ENCODE measurements at regions not wholly inside any gene's neighbourhood (a gene's known extent, or its start where the extent isn't known, plus 50 kb on each side); places are given as distances from the start of the nearest gene placed in this dataset.

DNA sequence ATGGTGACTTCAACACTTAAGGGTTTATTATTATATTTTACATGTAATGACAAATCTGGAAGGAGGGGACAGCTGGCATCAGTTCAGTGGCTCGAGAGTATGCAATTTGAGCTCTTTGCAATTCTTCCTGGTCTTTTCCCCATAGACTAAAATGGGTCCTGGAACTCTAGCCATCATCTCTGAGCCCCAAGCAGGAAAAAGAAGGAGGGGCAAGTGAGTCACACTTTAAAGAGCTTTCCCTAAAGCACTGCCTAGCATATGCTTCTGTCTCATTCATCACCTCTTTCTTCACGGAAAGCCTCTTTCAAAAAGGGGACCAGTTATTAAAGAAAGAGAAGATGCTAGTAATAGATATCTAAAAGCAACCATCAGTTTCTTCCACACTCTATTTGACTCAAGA, 466.3 kb downstream of the ZIC1 start:
- SMC1A ChIA-PET (ENCODE audit: uncharacterized antibody, unreplicated experiment), result interaction anchor here (0.7 kb wide), 2 partner anchors 28 to 208 kb away, joined by 3 read pairs; no protein-coding TSS in a partner anchor
- Histone ChIP-seq H3K27me3 (replicated peaks in 1 of 2; ENCODE audit: control insufficient read depth in 2 of 2, insufficient read depth in 2 of 2, low read length in 1 of 2) (no peaks in the 10 kb centered on the region), H3K9me3 (replicated peaks; ENCODE audit: control insufficient read depth, insufficient read depth, low read length) (no peaks in the 10 kb centered on the region), H3K9ac (ENCODE audit: control insufficient read depth, insufficient read depth, low read length) (no peak overlapping the region), H2AFZ (ENCODE audit: control insufficient read depth, low read depth, low read length) (no peak overlapping the region), H3K4me1 (ENCODE audit: control insufficient read depth, insufficient read depth, low read length) (no peaks in the 10 kb centered on the region), H3K4me3 (no peak overlapping the region), H4K20me1 (ENCODE audit: control insufficient read depth, insufficient read depth) (no peaks in the 10 kb centered on the region), H3K4me2 (ENCODE audit: control insufficient read depth, insufficient read depth) (no peak overlapping the region), H3K36me3 (ENCODE audit: control insufficient read depth in 2 of 2, insufficient read depth in 2 of 2, low read length in 1 of 2) (no peaks in the 10 kb centered on the region), H3K27ac (ENCODE audit: control insufficient read depth, insufficient read depth) (no peak overlapping the region), H3K79me2 (ENCODE audit: control insufficient read depth, insufficient read depth, low read length) (no peaks in the 10 kb centered on the region)
- intact Hi-C loops (cut with micrococcal nuclease; ENCODE audit: unreplicated experiment) (no loop called here), in situ Hi-C loops (cut with MboI) (no loop called here)
- CTCF ChIA-PET, result interaction anchor here (0.8 to 1.0 kb wide), 2 partner anchors 9 to 27 kb away, joined by 3 read pairs; no protein-coding TSS in a partner anchor
- RAD21 ChIA-PET (ENCODE audit: unreplicated experiment), result interaction anchor here (0.7 kb wide), 1 partner anchor 39 kb away, joined by 3 read pairs; no protein-coding TSS in a partner anchor
- FAIRE-seq, result no peak
- no peak for ATAC-seq
- 0% methylated on average over 2 of the region's 2 CpGs for WGBS (ENCODE audit: insufficient coverage, insufficient replicate concordance, low lambda C conversion rate, missing lambda C conversion rate)
- POLR2A ChIA-PET, result no interaction called here
- DNase-seq (ENCODE audit: low read depth, low spot score), result no peak
- no TSS peak for BruUV-seq (replicated peaks)
- TF ChIP-seq, protein P1, sequence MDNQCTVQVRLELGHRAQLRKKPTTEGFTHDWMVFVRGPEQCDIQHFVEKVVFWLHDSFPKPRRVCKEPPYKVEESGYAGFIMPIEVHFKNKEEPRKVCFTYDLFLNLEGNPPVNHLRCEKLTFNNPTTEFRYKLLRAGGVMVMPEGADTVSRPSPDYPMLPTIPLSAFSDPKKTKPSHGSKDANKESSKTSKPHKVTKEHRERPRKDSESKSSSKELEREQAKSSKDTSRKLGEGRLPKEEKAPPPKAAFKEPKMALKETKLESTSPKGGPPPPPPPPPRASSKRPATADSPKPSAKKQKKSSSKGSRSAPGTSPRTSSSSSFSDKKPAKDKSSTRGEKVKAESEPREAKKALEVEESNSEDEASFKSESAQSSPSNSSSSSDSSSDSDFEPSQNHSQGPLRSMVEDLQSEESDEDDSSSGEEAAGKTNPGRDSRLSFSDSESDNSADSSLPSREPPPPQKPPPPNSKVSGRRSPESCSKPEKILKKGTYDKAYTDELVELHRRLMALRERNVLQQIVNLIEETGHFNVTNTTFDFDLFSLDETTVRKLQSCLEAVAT (IDR thresholded peaks at IDR 0.05), result no peak
- TF ChIP-seq CREB1 (IDR thresholded peaks at IDR 0.05; ENCODE audit: low read depth) (no peak), HCFC1 (IDR thresholded peaks at IDR 0.05; ENCODE audit: low read length) (no peak), IRF4 (IDR thresholded peaks at IDR 0.05; ENCODE audit: low read depth, low read length) (no peak), EP300 (IDR thresholded peaks at IDR 0.05; ENCODE audit: borderline replicate concordance in 1 of 2, control insufficient read depth in 1 of 2, low read depth in 2 of 2, low read length in 2 of 2) (no peak), CHD4 (IDR thresholded peaks at IDR 0.05) (no peak), POU2F2 (IDR thresholded peaks at IDR 0.05; ENCODE audit: borderline replicate concordance, low read depth, low read length) (no peak), NFYB (IDR thresholded peaks at IDR 0.05; ENCODE audit: insufficient read depth, low read depth, low read length) (no peak), NFXL1 (IDR thresholded peaks at IDR 0.05; ENCODE audit: borderline replicate concordance) (no peak), PAX5 (IDR thresholded peaks at IDR 0.05; ENCODE audit: borderline replicate concordance, low read depth, low read length) (no peak), KAT2A (conservative IDR thresholded peaks at IDR 0.05; ENCODE audit: control insufficient read depth, low read depth, low read length) (no peak), SIN3A (IDR thresholded peaks at IDR 0.05; ENCODE audit: low read depth, low read length) (no peak), CREM (IDR thresholded peaks at IDR 0.05; ENCODE audit: low read depth) (no peak)
- TF ChIP-seq, protein P2, sequence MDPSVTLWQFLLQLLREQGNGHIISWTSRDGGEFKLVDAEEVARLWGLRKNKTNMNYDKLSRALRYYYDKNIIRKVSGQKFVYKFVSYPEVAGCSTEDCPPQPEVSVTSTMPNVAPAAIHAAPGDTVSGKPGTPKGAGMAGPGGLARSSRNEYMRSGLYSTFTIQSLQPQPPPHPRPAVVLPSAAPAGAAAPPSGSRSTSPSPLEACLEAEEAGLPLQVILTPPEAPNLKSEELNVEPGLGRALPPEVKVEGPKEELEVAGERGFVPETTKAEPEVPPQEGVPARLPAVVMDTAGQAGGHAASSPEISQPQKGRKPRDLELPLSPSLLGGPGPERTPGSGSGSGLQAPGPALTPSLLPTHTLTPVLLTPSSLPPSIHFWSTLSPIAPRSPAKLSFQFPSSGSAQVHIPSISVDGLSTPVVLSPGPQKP (IDR thresholded peaks at IDR 0.05; ENCODE audit: low read depth, low read length), result no peak
- TF ChIP-seq, protein P3, sequence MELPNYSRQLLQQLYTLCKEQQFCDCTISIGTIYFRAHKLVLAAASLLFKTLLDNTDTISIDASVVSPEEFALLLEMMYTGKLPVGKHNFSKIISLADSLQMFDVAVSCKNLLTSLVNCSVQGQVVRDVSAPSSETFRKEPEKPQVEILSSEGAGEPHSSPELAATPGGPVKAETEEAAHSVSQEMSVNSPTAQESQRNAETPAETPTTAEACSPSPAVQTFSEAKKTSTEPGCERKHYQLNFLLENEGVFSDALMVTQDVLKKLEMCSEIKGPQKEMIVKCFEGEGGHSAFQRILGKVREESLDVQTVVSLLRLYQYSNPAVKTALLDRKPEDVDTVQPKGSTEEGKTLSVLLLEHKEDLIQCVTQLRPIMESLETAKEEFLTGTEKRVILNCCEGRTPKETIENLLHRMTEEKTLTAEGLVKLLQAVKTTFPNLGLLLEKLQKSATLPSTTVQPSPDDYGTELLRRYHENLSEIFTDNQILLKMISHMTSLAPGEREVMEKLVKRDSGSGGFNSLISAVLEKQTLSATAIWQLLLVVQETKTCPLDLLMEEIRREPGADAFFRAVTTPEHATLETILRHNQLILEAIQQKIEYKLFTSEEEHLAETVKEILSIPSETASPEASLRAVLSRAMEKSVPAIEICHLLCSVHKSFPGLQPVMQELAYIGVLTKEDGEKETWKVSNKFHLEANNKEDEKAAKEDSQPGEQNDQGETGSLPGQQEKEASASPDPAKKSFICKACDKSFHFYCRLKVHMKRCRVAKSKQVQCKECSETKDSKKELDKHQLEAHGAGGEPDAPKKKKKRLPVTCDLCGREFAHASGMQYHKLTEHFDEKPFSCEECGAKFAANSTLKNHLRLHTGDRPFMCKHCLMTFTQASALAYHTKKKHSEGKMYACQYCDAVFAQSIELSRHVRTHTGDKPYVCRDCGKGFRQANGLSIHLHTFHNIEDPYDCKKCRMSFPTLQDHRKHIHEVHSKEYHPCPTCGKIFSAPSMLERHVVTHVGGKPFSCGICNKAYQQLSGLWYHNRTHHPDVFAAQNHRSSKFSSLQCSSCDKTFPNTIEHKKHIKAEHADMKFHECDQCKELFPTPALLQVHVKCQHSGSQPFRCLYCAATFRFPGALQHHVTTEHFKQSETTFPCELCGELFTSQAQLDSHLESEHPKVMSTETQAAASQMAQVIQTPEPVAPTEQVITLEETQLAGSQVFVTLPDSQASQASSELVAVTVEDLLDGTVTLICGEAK (IDR thresholded peaks at IDR 0.05; ENCODE audit: borderline replicate concordance), result no peak
